ENCODE measurements at regions not wholly inside any gene's neighbourhood (a gene's known extent, or its start where the extent isn't known, plus 50 kb on each side); places are given as distances from the start of the nearest gene placed in this dataset.
"Not testable (repeated sequence)": the region's sequence is repeated elsewhere in the genome, so short reads cannot be mapped to it uniquely, and the experiment has no call there.

DNA sequence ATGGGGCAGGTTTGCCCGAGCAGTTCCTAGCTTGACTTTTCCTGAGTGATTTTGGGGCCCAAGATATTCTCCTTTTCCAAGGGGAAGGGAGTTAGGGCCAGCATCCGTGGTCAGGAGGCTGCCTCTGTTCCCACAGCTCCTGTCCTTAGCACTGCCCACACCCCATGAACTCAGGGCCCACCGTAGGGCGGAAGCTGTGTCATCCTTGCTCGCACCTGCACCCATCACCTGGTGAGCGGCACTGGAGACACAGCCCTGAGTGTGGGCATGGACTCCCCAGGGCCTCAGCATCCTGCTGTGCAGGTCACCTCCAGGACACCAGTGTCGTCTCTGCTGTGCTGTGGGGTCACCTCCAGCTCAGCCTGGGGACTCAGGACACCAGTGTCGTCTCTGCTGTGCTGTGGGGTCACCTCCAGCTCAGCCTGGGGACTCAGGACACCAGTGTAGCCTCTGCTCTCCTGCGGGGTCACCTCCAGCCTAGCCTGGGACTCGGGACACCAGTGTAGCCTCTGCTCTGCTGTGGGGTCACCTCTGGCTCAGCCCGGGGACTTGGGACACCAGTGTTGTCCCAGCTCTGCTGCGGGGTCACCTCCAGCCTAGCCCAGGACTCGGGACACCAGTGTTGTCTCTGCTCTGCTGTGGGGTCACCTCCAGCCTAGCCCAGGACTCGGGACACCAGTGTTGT lies 322.9 kb downstream of the ADGRD1 start:
- Histone ChIP-seq H3K4me1 (ENCODE audit: control insufficient read depth in 5 of 5, insufficient read depth in 5 of 5, low read length in 5 of 5) (no peaks in the 10 kb centered on the region), H3K9me3 (ENCODE audit: control insufficient read depth in 4 of 4, insufficient read depth in 3 of 4, low read length in 3 of 4) (no peaks in the 10 kb centered on the region), H3K27me3 (ENCODE audit: control insufficient read depth in 3 of 3, insufficient read depth in 3 of 3, low read length in 2 of 3) (peaks cover 0 to 4% (median 0%) of the 10 kb centered on the region in 3 donors), H3K4me3 (no peak overlapping the region), H3K36me3 (ENCODE audit: control insufficient read depth in 4 of 4, insufficient read depth in 4 of 4, low read length in 4 of 4) (no peaks in the 10 kb centered on the region), H3K9ac (ENCODE audit: insufficient read depth in 1 of 2, low read length in 2 of 2) (no peak overlapping the region), H3K27ac (ENCODE audit: low read depth in 1 of 2, low read length in 1 of 2) (no peak overlapping the region)
- ATAC-seq (ENCODE audit: insufficient read depth, low FRiP score) = no peak
- DNase-seq = no peak
- 79 to 90% methylated on average over 12 to 14 of the region's 14 CpGs for WGBS, 2 donors
- TF ChIP-seq, protein P1, sequence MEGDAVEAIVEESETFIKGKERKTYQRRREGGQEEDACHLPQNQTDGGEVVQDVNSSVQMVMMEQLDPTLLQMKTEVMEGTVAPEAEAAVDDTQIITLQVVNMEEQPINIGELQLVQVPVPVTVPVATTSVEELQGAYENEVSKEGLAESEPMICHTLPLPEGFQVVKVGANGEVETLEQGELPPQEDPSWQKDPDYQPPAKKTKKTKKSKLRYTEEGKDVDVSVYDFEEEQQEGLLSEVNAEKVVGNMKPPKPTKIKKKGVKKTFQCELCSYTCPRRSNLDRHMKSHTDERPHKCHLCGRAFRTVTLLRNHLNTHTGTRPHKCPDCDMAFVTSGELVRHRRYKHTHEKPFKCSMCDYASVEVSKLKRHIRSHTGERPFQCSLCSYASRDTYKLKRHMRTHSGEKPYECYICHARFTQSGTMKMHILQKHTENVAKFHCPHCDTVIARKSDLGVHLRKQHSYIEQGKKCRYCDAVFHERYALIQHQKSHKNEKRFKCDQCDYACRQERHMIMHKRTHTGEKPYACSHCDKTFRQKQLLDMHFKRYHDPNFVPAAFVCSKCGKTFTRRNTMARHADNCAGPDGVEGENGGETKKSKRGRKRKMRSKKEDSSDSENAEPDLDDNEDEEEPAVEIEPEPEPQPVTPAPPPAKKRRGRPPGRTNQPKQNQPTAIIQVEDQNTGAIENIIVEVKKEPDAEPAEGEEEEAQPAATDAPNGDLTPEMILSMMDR (IDR thresholded peaks at IDR 0.05; ENCODE audit: control extremely low read depth, extremely low read depth) = no peak

DNA sequence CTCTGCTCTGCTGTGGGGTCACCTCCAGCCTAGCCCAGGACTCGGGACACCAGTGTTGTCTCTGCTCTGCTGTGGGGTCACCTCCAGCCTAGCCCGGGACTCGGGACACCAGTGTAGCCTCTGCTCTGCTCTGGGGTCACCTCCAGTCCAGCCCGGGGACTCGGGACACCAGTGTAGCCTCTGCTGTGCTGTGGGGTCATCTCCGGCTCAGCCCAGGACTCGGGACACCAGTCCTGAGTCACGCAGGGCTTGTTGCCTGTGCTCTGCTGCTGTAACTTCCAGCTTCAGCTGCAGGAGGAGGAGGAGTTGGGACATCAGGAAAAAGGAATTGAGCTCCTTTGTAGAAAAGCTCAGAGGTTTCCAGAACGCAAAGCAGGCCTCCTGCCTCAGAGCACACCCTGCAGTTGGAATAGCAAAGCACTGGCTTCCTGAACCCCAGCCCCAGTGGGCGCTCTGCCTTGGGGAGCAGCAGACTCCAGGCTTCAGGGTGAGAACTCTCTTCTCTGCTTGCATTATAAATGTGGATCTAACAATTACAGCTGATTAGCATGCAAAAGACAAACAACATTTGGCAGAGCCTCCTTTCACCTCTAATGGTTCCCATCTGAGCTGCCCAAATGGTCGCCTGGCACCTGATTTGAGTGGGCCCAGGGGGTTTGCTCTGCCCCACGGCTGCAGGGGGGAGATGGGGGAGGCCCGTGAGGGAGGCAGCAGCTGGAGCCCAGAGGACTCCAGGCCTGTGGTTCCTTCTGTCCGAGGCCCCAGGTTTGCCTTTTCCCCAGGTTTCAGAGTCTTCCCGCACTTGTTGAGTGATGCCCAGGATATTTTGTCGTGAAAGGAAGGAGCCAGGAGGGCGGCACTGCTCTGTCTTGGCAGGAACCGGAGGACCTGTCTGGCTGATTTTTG lies 323.7 kb downstream of the ADGRD1 start:
- not testable (repeated sequence) for H3K36me3 ChIP-seq (ENCODE audit: control insufficient read depth in 4 of 4, insufficient read depth in 4 of 4, low read length in 4 of 4); DNase-seq; H3K27ac ChIP-seq (ENCODE audit: low read depth in 1 of 2, low read length in 1 of 2); H3K4me3 ChIP-seq; H3K9me3 ChIP-seq (ENCODE audit: control insufficient read depth in 4 of 4, insufficient read depth in 3 of 4, low read length in 3 of 4); H3K9ac ChIP-seq (ENCODE audit: insufficient read depth in 1 of 2, low read length in 2 of 2); H3K27me3 ChIP-seq (ENCODE audit: control insufficient read depth in 3 of 3, insufficient read depth in 3 of 3, low read length in 2 of 3); H3K4me1 ChIP-seq (ENCODE audit: control insufficient read depth in 5 of 5, insufficient read depth in 5 of 5, low read length in 5 of 5); ATAC-seq (ENCODE audit: insufficient read depth, low FRiP score)
- 83 to 87% methylated on average over 16 of the region's 18 CpGs for WGBS, 2 donors

- H3K4me3 ChIP-seq; ATAC-seq (ENCODE audit: insufficient read depth, low FRiP score); H3K9me3 ChIP-seq (ENCODE audit: control insufficient read depth in 4 of 4, insufficient read depth in 3 of 4, low read length in 3 of 4); H3K36me3 ChIP-seq (ENCODE audit: control insufficient read depth in 4 of 4, insufficient read depth in 4 of 4, low read length in 4 of 4); H3K4me1 ChIP-seq (ENCODE audit: control insufficient read depth in 5 of 5, insufficient read depth in 5 of 5, low read length in 5 of 5); H3K27ac ChIP-seq (ENCODE audit: low read depth in 1 of 2, low read length in 1 of 2); H3K27me3 ChIP-seq (ENCODE audit: control insufficient read depth in 3 of 3, insufficient read depth in 3 of 3, low read length in 2 of 3); DNase-seq; H3K9ac ChIP-seq (ENCODE audit: insufficient read depth in 1 of 2, low read length in 2 of 2): not testable (repeated sequence)
- 89 to 91% methylated on average over 20 to 21 of the region's 22 CpGs for WGBS, 2 donors
These were observed 324.9 kb downstream of the ADGRD1 start for GRCh38 chr12:131278451-131279115.

- DNase-seq = no peak
- WGBS, 2 donors = 77 to 79% methylated on average over 13 of the region's 13 CpGs
- H3K9ac ChIP-seq (ENCODE audit: insufficient read depth in 1 of 2, low read length in 2 of 2) = no peak overlapping the region
These were observed 325.7 kb downstream of the ADGRD1 start for GRCh38 chr12:131279281-131279921.

More at GRCh38 chr12:131279281-131279921, 325.7 kb downstream of the ADGRD1 start:
- Histone ChIP-seq H3K4me1 (ENCODE audit: control insufficient read depth in 5 of 5, insufficient read depth in 5 of 5, low read length in 5 of 5) (no peaks in the 10 kb centered on the region), H3K36me3 (ENCODE audit: control insufficient read depth in 4 of 4, insufficient read depth in 4 of 4, low read length in 4 of 4) (no peaks in the 10 kb centered on the region), H3K9me3 (ENCODE audit: control insufficient read depth in 4 of 4, insufficient read depth in 3 of 4, low read length in 3 of 4) (no peaks in the 10 kb centered on the region), H3K4me3 (no peak overlapping the region), H3K27me3 (ENCODE audit: control insufficient read depth in 3 of 3, insufficient read depth in 3 of 3, low read length in 2 of 3) (peaks cover 0 to 4% (median 4%) of the 10 kb centered on the region in 3 donors), H3K27ac (ENCODE audit: low read depth in 1 of 2, low read length in 1 of 2) (no peak overlapping the region)
- ATAC-seq (ENCODE audit: insufficient read depth, low FRiP score) = no peak
- TF ChIP-seq, protein P1 (IDR thresholded peaks at IDR 0.05; ENCODE audit: control extremely low read depth, extremely low read depth) = no peak
